GM06990 (cell line): ENCODE measurements at regions not wholly inside any gene's neighbourhood (a gene's known extent, or its start where the extent isn't known, plus 50 kb on each side); places are given as distances from the start of the nearest gene placed in this dataset.
A peak's percentile ranks its signal among the peaks of the same experiment; 100 is the strongest.

ENCODE experiments used
- DNase-seq: peaks from one replicate; pipeline ENCODE4 v3.0.0-alpha.2; 2011; ENCODE audit not compliant: insufficient read length; ENCODE audit errors: extremely low read depth
- H3K27me3 ChIP-seq: replicated peaks from 2 replicates; pipeline ENCODE4 v1.6.0; 2011; ENCODE audit warnings: low read length; ENCODE audit not compliant: control insufficient read depth, insufficient read depth
- H3K36me3 ChIP-seq: 2 replicates; pipeline ENCODE4 v1.5.1; 2011; ENCODE audit warnings: low read length; ENCODE audit not compliant: control insufficient read depth, insufficient read depth
- H3K4me3 ChIP-seq: replicated peaks from 2 replicates; pipeline ENCODE4 v1.5.1; 2011; ENCODE audit warnings: low read depth, mild to moderate bottlenecking, control low read depth, low read length
- TF ChIP-seq, protein P1 (sequence below): IDR thresholded peaks from 2 replicates; pipeline ENCODE4 v1.5.1; 2011; ENCODE audit warnings: low read length, control low read depth, mild to moderate bottlenecking, inconsistent platforms; ENCODE audit not compliant: insufficient read depth, poor library complexity, severe bottlenecking

DNA sequence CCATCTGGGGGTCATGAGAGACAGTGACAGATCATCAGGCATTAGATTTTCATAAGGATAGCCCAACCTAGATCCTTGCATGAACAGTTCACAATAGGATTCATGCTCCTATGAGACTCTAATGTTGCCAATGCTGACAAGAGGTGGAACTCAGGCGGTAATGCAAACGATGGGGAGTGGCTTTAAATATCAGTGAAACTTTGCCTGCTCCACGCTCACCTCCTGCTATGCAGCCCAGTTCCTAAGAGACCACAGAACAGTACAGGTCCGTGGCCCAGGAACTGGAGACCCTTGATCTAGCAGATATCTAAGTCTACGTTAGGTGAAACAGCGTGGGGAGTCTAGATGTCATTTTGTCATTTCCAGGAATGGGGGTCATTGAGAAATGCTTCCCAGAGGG lies 165.7 kb downstream of the OR13H1 start:
- Histone ChIP-seq H3K27me3 (no peaks in the 10 kb centered on the region), H3K36me3 (no peaks in the 10 kb centered on the region), H3K4me3 (no peak overlapping the region)
- TF ChIP-seq, protein P1, sequence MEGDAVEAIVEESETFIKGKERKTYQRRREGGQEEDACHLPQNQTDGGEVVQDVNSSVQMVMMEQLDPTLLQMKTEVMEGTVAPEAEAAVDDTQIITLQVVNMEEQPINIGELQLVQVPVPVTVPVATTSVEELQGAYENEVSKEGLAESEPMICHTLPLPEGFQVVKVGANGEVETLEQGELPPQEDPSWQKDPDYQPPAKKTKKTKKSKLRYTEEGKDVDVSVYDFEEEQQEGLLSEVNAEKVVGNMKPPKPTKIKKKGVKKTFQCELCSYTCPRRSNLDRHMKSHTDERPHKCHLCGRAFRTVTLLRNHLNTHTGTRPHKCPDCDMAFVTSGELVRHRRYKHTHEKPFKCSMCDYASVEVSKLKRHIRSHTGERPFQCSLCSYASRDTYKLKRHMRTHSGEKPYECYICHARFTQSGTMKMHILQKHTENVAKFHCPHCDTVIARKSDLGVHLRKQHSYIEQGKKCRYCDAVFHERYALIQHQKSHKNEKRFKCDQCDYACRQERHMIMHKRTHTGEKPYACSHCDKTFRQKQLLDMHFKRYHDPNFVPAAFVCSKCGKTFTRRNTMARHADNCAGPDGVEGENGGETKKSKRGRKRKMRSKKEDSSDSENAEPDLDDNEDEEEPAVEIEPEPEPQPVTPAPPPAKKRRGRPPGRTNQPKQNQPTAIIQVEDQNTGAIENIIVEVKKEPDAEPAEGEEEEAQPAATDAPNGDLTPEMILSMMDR, result no peak
- no peak for DNase-seq

DNA sequence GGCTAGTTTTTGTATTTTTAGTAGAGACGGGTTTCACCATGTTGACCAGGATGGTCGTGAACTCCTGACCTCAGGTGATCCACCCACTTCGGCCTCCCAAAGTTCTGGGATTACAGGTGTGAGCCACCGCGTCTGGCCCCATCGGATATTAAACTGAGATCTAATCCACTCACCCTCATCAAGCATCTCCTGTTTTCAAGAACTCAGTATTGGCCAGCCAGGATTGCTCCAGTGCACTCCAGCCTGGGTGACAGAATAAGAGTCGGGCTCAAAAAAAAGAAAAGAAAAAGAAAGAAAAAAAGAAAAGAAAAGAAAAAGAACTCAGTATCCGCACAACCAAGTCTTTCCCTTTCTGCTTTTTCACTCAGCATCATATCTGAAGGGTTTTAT lies 167.6 kb downstream of the OR13H1 start:
- DNase-seq, result no peak
- H3K36me3 ChIP-seq, result no peaks in the 10 kb centered on the region
- TF ChIP-seq, protein P1, result no peak
- H3K27me3 ChIP-seq, result no peaks in the 10 kb centered on the region
- peak overlapping the region; percentile 50 for H3K4me3 ChIP-seq

DNA sequence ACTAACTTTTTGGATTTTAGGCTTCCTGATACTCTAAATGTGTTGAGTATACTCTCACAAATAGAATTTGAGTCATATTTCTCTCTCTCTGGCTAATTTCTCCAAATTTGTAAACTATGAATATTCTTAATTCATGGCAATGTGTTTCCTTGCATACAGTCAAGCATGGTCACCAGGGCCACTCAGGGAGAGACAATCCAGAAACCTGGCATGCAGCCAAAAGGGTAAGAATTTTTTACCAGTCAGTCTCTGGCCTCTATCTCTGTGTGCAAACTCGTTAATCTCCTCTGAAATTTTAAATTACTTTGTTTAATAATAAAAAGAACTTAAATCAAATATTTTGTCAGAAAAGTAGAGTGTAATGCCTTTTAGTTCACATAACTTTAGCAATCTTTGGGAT lies 179.8 kb downstream of the OR13H1 start:
- TF ChIP-seq, protein P1, result no peak
- Histone ChIP-seq H3K27me3 (no peaks in the 10 kb centered on the region), H3K36me3 (no peaks in the 10 kb centered on the region), H3K4me3 (no peak overlapping the region)
- DNase-seq, result no peak

DNA sequence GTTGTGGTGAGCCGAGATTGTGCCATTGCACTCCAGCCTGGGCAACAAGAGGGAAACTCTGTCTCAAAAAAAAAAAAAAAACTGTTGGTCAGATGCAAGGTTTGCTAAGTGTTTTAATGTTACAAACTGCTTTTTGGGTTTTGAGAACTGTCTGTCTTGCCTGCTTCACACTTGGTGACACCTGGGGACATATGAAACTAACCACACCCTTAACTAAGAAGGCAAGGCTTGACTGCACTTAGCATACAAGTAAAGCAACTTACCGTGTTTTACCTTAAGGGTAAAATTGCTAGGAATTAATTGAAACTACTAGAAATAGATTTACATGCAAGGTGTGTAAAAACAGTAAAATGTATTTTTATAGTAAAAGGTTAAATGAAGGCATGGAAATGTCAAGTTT lies 180.4 kb downstream of the OR13H1 start:
- DNase-seq, result no peak
- TF ChIP-seq, protein P1, result no peak
- H3K36me3 ChIP-seq, result no peaks in the 10 kb centered on the region
- H3K4me3 ChIP-seq, result no peak overlapping the region
- no peaks in the 10 kb centered on the region for H3K27me3 ChIP-seq

DNA sequence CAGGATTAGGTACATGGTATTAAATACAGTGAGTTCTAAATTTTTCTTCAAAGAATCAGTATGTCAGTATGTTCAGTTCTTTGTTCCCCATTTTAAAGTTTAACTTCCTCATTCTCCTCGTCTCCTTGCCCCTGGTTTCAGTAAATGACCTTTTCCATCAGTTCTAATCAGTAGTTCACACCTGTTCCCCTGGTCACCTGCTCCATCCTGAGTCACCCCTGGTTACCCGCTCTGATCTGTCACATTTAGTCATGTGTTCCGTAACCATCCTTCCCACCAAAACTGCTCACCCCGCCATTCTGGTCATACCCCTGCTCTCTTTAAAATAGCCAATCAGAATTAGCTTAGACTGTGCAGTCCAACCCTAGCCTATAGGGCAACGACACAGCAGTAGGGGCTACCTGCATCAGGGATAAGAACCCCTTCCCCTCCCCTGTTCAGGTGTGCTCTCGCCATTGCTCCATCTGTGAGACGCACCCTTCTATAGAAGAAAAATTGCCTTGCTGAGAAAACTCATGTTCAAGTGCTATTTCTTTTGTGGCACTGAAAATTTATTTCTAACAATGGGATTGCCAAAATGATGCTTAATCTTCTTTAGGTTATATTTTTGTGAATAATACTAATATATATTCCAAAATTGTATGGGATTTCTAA lies 181.3 kb downstream of the OR13H1 start:
- Histone ChIP-seq H3K27me3 (no peaks in the 10 kb centered on the region), H3K36me3 (no peaks in the 10 kb centered on the region), H3K4me3 (no peak overlapping the region)
- DNase-seq, result no peak
- TF ChIP-seq, protein P1, result no peak

DNA sequence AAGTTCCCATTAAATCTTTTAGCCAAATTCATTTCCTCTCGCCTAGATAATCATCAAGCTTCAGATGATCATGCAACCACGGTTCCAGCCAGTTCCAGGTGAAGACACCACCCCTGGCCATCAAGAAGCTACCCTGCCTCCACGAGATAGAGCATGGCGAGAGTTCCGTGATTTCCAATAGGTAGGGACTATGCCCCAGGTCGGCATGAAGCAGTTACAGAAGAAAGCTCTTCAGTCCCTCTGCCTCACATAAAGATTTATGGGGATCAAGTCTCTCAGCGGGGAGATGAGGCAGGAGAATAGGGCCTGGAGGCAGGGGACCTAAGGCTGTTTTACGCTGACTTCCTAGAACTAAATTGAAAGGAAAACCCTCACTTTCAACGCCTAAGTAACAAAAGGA lies 183.9 kb downstream of the OR13H1 start:
- TF ChIP-seq, protein P1, result no peak
- Histone ChIP-seq H3K4me3 (no peak overlapping the region), H3K36me3 (no peaks in the 10 kb centered on the region), H3K27me3 (no peaks in the 10 kb centered on the region)
- DNase-seq, result no peak
